ENCODE measurements at regions not wholly inside any gene's neighbourhood (a gene's known extent, or its start where the extent isn't known, plus 50 kb on each side); places are given as distances from the start of the nearest gene placed in this dataset.

GRCh38 chr9:107969141-107969540 lies 479.6 kb upstream of the KLF4 start:
- no peak for TF ChIP-seq CTCF (conservative IDR thresholded peaks at IDR 0.05; ENCODE audit: low read depth)
- CTCF ChIA-PET = no interaction called here

GRCh38 chr9:107963246-107963645 lies 473.7 kb upstream of the KLF4 start:
- no peak for DNase-seq (ENCODE audit: low spot score)
- no peak overlapping the region for H3K27ac ChIP-seq
- TF ChIP-seq CTCF (conservative IDR thresholded peaks at IDR 0.05; ENCODE audit: low read depth) = no peak
- ChIA-PET CTCF (interaction anchor here (0.6 to 1.4 kb wide), 4 partner anchors 9 to 348 kb away, joined by 3 read pairs; no protein-coding TSS in a partner anchor), POLR2A (ENCODE audit: low non-redundant PET) (no interaction called here)

More at GRCh38 chr9:107969141-107969540, 479.6 kb upstream of the KLF4 start:
- POLR2A ChIA-PET (ENCODE audit: low non-redundant PET) = no interaction called here
- no peak overlapping the region for H3K27ac ChIP-seq
- no peak for DNase-seq (ENCODE audit: low spot score)

- H3K27ac ChIP-seq = no peak overlapping the region
- CTCF ChIA-PET = no interaction called here
- DNase-seq (ENCODE audit: low spot score) = no peak
- POLR2A ChIA-PET (ENCODE audit: low non-redundant PET) = no interaction called here
- no peak for TF ChIP-seq CTCF (conservative IDR thresholded peaks at IDR 0.05; ENCODE audit: low read depth)
Observed at GRCh38 chr9:107960916-107961315, 471.3 kb upstream of the KLF4 start.

GRCh38 chr9:107954312-107954711 lies 464.7 kb upstream of the KLF4 start:
- no peak overlapping the region for H3K27ac ChIP-seq
- ChIA-PET POLR2A (ENCODE audit: low non-redundant PET) (no interaction called here), CTCF (interaction anchor here (1.0 to 1.5 kb wide), 3 partner anchors 9 to 56 kb away, joined by 3 read pairs; no protein-coding TSS in a partner anchor)
- no peak for DNase-seq (ENCODE audit: low spot score)
- TF ChIP-seq CTCF (conservative IDR thresholded peaks at IDR 0.05; ENCODE audit: low read depth) = no peak

GRCh38 chr9:107953556-107954125 lies 464.1 kb upstream of the KLF4 start:
- CTCF ChIA-PET = interaction anchor here (1.0 to 1.2 kb wide), 2 partner anchors 9 to 55 kb away, joined by 3 read pairs; no protein-coding TSS in a partner anchor
- no peak overlapping the region for H3K27ac ChIP-seq
- POLR2A ChIA-PET (ENCODE audit: low non-redundant PET) = no interaction called here
- TF ChIP-seq CTCF (conservative IDR thresholded peaks at IDR 0.05; ENCODE audit: low read depth) = no peak
- no peak for DNase-seq (ENCODE audit: low spot score)

- ChIA-PET POLR2A (ENCODE audit: low non-redundant PET) (no interaction called here), CTCF (no interaction called here)
Observed at GRCh38 chr9:107952773-107953172, 463.2 kb upstream of the KLF4 start.

More at GRCh38 chr9:107952773-107953172, 463.2 kb upstream of the KLF4 start:
- H3K27ac ChIP-seq = no peak overlapping the region
- TF ChIP-seq CTCF (conservative IDR thresholded peaks at IDR 0.05; ENCODE audit: low read depth) = no peak
- peak; percentile 76 for DNase-seq (ENCODE audit: low spot score)
